ENCODE measurements at regions not wholly inside any gene's neighbourhood (a gene's known extent, or its start where the extent isn't known, plus 50 kb on each side); places are given as distances from the start of the nearest gene placed in this dataset.

DNA sequence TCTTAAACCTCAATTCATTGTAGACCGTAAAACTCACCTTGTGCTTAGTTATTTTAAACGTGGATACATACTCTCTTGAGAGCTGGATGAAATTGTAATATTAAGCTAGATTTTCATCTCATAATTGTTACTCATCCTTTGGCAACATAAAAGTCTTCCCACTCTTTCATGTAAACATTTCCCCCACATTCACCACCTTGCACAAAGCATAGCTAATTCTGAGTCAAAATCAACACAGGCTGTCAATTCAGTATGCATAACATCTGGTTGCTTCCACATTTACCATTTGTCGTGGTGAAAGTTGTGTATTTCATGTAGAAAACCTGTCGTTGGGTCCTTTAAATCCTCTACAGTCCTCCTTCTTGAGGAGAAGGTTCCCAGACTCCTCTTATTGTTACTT lies 524.6 kb downstream of the OTOL1 start:
- TF ChIP-seq, protein P1, sequence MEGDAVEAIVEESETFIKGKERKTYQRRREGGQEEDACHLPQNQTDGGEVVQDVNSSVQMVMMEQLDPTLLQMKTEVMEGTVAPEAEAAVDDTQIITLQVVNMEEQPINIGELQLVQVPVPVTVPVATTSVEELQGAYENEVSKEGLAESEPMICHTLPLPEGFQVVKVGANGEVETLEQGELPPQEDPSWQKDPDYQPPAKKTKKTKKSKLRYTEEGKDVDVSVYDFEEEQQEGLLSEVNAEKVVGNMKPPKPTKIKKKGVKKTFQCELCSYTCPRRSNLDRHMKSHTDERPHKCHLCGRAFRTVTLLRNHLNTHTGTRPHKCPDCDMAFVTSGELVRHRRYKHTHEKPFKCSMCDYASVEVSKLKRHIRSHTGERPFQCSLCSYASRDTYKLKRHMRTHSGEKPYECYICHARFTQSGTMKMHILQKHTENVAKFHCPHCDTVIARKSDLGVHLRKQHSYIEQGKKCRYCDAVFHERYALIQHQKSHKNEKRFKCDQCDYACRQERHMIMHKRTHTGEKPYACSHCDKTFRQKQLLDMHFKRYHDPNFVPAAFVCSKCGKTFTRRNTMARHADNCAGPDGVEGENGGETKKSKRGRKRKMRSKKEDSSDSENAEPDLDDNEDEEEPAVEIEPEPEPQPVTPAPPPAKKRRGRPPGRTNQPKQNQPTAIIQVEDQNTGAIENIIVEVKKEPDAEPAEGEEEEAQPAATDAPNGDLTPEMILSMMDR (conservative IDR thresholded peaks at IDR 0.05; ENCODE audit: low read depth, low read length) = no peak
- no peak for TF ChIP-seq EZH2phosphoT487 (IDR thresholded peaks at IDR 0.05; ENCODE audit: borderline replicate concordance, low read length)
